ENCODE measurements at regions not wholly inside any gene's neighbourhood (a gene's known extent, or its start where the extent isn't known, plus 50 kb on each side); places are given as distances from the start of the nearest gene placed in this dataset.

- TF ChIP-seq DLX4 (CRISPR knock-in tag; IDR thresholded peaks at IDR 0.05) (no peak), ZNF518B (CRISPR knock-in tag; IDR thresholded peaks at IDR 0.05) (no peak), ZNF121 (CRISPR knock-in tag; conservative IDR thresholded peaks at IDR 0.05) (no peak), RBM15 (IDR thresholded peaks at IDR 0.05; ENCODE audit: insufficient read depth, low read length) (no peak), ZBTB9 (CRISPR knock-in tag; IDR thresholded peaks at IDR 0.05) (no peak), SNAPC5 (CRISPR knock-in tag; IDR thresholded peaks at IDR 0.05) (no peak), KHSRP (IDR thresholded peaks at IDR 0.05) (no peak), RNF219 (CRISPR knock-in tag; IDR thresholded peaks at IDR 0.05) (no peak), HSF4 (CRISPR knock-in tag; IDR thresholded peaks at IDR 0.05; ENCODE audit: borderline replicate concordance) (no peak)
These were observed 311.0 kb downstream of the NOVA1 start (continued) for GRCh38 chr14:26286913-26287205.

Data from K562 (cell line).